OCI-LY1 (cell line): ENCODE measurements at regions not wholly inside any gene's neighbourhood (a gene's known extent, or its start where the extent isn't known, plus 50 kb on each side); places are given as distances from the start of the nearest gene placed in this dataset.

ENCODE experiments used
- EZH2 ChIP-seq: fragments of 200-600 bp; sonication (generic), shearing (Covaris generic); IDR thresholded peaks from 2 replicates; pipeline ENCODE4 v1.8.0; 2017; ENCODE audit warnings: borderline replicate concordance, mixed run types, mild to moderate bottlenecking, antibody characterized with exemption, low read length, moderate library complexity, mixed read lengths
- TF ChIP-seq, protein P1 (sequence below): fragments of 200-600 bp; sonication (generic), shearing (Covaris generic); IDR thresholded peaks from 2 replicates; pipeline ENCODE4 v1.5.1; 2017; ENCODE audit warnings: mild to moderate bottlenecking, antibody characterized with exemption, low read length, moderate library complexity, mixed read lengths

DNA sequence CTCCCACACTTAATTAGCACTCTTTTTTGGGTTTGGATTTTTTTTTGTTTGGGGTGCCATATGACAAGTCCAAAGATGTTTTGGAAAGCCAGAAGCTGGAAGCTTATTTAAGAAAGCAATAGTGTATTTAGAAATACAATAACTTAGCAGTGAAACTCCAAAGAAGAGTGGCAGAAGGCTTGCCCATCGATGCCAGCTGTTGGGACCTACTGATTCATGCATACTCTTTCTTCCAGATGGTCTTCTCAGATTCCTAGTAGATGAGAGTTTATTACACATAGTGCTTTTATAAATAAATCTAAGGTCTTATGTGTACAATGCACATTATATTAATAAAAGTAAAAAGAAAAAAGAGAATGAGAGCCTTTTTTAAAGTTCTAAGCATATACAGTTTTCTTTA, 374.6 kb downstream of the OSTF1 start:
- TF ChIP-seq, protein P1, sequence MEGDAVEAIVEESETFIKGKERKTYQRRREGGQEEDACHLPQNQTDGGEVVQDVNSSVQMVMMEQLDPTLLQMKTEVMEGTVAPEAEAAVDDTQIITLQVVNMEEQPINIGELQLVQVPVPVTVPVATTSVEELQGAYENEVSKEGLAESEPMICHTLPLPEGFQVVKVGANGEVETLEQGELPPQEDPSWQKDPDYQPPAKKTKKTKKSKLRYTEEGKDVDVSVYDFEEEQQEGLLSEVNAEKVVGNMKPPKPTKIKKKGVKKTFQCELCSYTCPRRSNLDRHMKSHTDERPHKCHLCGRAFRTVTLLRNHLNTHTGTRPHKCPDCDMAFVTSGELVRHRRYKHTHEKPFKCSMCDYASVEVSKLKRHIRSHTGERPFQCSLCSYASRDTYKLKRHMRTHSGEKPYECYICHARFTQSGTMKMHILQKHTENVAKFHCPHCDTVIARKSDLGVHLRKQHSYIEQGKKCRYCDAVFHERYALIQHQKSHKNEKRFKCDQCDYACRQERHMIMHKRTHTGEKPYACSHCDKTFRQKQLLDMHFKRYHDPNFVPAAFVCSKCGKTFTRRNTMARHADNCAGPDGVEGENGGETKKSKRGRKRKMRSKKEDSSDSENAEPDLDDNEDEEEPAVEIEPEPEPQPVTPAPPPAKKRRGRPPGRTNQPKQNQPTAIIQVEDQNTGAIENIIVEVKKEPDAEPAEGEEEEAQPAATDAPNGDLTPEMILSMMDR, result no peak
- TF ChIP-seq EZH2, result no peak
